ENCODE measurements at regions not wholly inside any gene's neighbourhood (a gene's known extent, or its start where the extent isn't known, plus 50 kb on each side); places are given as distances from the start of the nearest gene placed in this dataset.

GRCh38 chr12:125720961-125721360 lies 655.7 kb downstream of the AACS start:
- Histone ChIP-seq H3K4me2 (ENCODE audit: low read depth, low read length, poor library complexity, severe bottlenecking) (no peak overlapping the region), H3K27ac (ENCODE audit: low read length) (no peak overlapping the region), H3K4me3 (ENCODE audit: low read length) (no peak overlapping the region), H3K4me1 (ENCODE audit: low read length) (no peaks in the 10 kb centered on the region), H3K27me3 (ENCODE audit: low read length) (no peaks in the 10 kb centered on the region), H3K9me2 (replicated peaks; ENCODE audit: insufficient read depth, low read length) (no peaks in the 10 kb centered on the region), H4K20me1 (ENCODE audit: insufficient read depth, low read depth, low read length) (no peaks in the 10 kb centered on the region), H3K36me3 (ENCODE audit: insufficient read depth, low read length) (no peaks in the 10 kb centered on the region), H2AFZ (ENCODE audit: low read length) (no peak overlapping the region), H3K9ac (ENCODE audit: low read length) (no peak overlapping the region), H3K9me3 (ENCODE audit: low read length) (peaks cover 9% of the 10 kb centered on the region), H3K79me2 (ENCODE audit: low read length) (no peaks in the 10 kb centered on the region)
- no peak for DNase-seq

GRCh38 chr12:125734137-125734536 lies 668.9 kb downstream of the AACS start:
- no peaks in the 10 kb centered on the region for H4K20me1 ChIP-seq (ENCODE audit: insufficient read depth, low read depth, low read length)
- no peaks in the 10 kb centered on the region for H3K9me2 ChIP-seq (replicated peaks; ENCODE audit: insufficient read depth, low read length)
- H3K27me3 ChIP-seq (ENCODE audit: low read length): no peaks in the 10 kb centered on the region
- no peak overlapping the region for H3K4me3 ChIP-seq (ENCODE audit: low read length)
- no peaks in the 10 kb centered on the region for H3K4me1 ChIP-seq (ENCODE audit: low read length)
- no peaks in the 10 kb centered on the region for H3K36me3 ChIP-seq (ENCODE audit: insufficient read depth, low read length)
- no peak overlapping the region for H3K4me2 ChIP-seq (ENCODE audit: low read depth, low read length, poor library complexity, severe bottlenecking)
- H3K27ac ChIP-seq (ENCODE audit: low read length): no peak overlapping the region
- no peak overlapping the region for H2AFZ ChIP-seq (ENCODE audit: low read length)
- H3K9me3 ChIP-seq (ENCODE audit: low read length): no peaks in the 10 kb centered on the region; the same call in 1 of the 2 replicates
- peak; percentile 53 for DNase-seq
- H3K79me2 ChIP-seq (ENCODE audit: low read length): no peaks in the 10 kb centered on the region
- no peak overlapping the region for H3K9ac ChIP-seq (ENCODE audit: low read length)

GRCh38 chr12:125738211-125738610 lies 673.0 kb downstream of the AACS start:
- Histone ChIP-seq H4K20me1 (ENCODE audit: insufficient read depth, low read depth, low read length) (no peaks in the 10 kb centered on the region), H3K4me2 (ENCODE audit: low read depth, low read length, poor library complexity, severe bottlenecking) (no peak overlapping the region), H3K9me2 (replicated peaks; ENCODE audit: insufficient read depth, low read length) (no peaks in the 10 kb centered on the region), H3K9ac (ENCODE audit: low read length) (no peak overlapping the region), H3K4me1 (ENCODE audit: low read length) (no peaks in the 10 kb centered on the region), H3K36me3 (ENCODE audit: insufficient read depth, low read length) (no peaks in the 10 kb centered on the region), H3K27ac (ENCODE audit: low read length) (no peak overlapping the region), H3K27me3 (ENCODE audit: low read length) (no peaks in the 10 kb centered on the region), H2AFZ (ENCODE audit: low read length) (no peak overlapping the region), H3K4me3 (ENCODE audit: low read length) (no peak overlapping the region), H3K79me2 (ENCODE audit: low read length) (no peaks in the 10 kb centered on the region), H3K9me3 (ENCODE audit: low read length) (no peaks in the 10 kb centered on the region; the same call in 1 of the 2 replicates)
- no peak for DNase-seq

GRCh38 chr12:125742413-125742812 lies 677.2 kb downstream of the AACS start:
- Histone ChIP-seq H3K27me3 (ENCODE audit: low read length) (no peaks in the 10 kb centered on the region), H3K4me3 (ENCODE audit: low read length) (no peak overlapping the region), H3K9me3 (ENCODE audit: low read length) (no peaks in the 10 kb centered on the region), H3K79me2 (ENCODE audit: low read length) (no peaks in the 10 kb centered on the region), H3K9ac (ENCODE audit: low read length) (no peak overlapping the region), H3K4me2 (ENCODE audit: low read depth, low read length, poor library complexity, severe bottlenecking) (no peak overlapping the region), H3K4me1 (ENCODE audit: low read length) (no peaks in the 10 kb centered on the region), H3K9me2 (replicated peaks; ENCODE audit: insufficient read depth, low read length) (no peaks in the 10 kb centered on the region), H3K27ac (ENCODE audit: low read length) (no peak overlapping the region), H4K20me1 (ENCODE audit: insufficient read depth, low read depth, low read length) (no peaks in the 10 kb centered on the region), H3K36me3 (ENCODE audit: insufficient read depth, low read length) (no peaks in the 10 kb centered on the region), H2AFZ (ENCODE audit: low read length) (no peak overlapping the region)
- no peak for DNase-seq

GRCh38 chr12:125744201-125744600 lies 679.0 kb downstream of the AACS start:
- Histone ChIP-seq H3K9me3 (ENCODE audit: low read length) (no peaks in the 10 kb centered on the region), H3K9me2 (replicated peaks; ENCODE audit: insufficient read depth, low read length) (no peaks in the 10 kb centered on the region), H3K36me3 (ENCODE audit: insufficient read depth, low read length) (no peaks in the 10 kb centered on the region), H3K4me1 (ENCODE audit: low read length) (no peaks in the 10 kb centered on the region), H3K9ac (ENCODE audit: low read length) (no peak overlapping the region), H3K27me3 (ENCODE audit: low read length) (no peaks in the 10 kb centered on the region), H2AFZ (ENCODE audit: low read length) (no peak overlapping the region), H4K20me1 (ENCODE audit: insufficient read depth, low read depth, low read length) (no peaks in the 10 kb centered on the region), H3K27ac (ENCODE audit: low read length) (no peak overlapping the region), H3K4me3 (ENCODE audit: low read length) (no peak overlapping the region), H3K4me2 (ENCODE audit: low read depth, low read length, poor library complexity, severe bottlenecking) (no peak overlapping the region), H3K79me2 (ENCODE audit: low read length) (no peaks in the 10 kb centered on the region)
- DNase-seq: no peak

GRCh38 chr12:125755512-125755911 lies 690.3 kb downstream of the AACS start:
- H3K9me3 ChIP-seq (ENCODE audit: low read length): no peaks in the 10 kb centered on the region
- 0 out of 2 replicates have a peak, but pooled peaks cover 2% of the 10 kb centered on the region for H3K9me2 ChIP-seq (replicated peaks; ENCODE audit: insufficient read depth, low read length)
- no peaks in the 10 kb centered on the region for H4K20me1 ChIP-seq (ENCODE audit: insufficient read depth, low read depth, low read length)
- H3K79me2 ChIP-seq (ENCODE audit: low read length): no peaks in the 10 kb centered on the region
- H3K36me3 ChIP-seq (ENCODE audit: insufficient read depth, low read length): no peaks in the 10 kb centered on the region
- no peak overlapping the region for H3K4me3 ChIP-seq (ENCODE audit: low read length)
- H3K27ac ChIP-seq (ENCODE audit: low read length): no peak overlapping the region
- H3K9ac ChIP-seq (ENCODE audit: low read length): no peak overlapping the region
- no peak overlapping the region for H2AFZ ChIP-seq (ENCODE audit: low read length)
- no peaks in the 10 kb centered on the region for H3K27me3 ChIP-seq (ENCODE audit: low read length)
- H3K4me2 ChIP-seq (ENCODE audit: low read depth, low read length, poor library complexity, severe bottlenecking): no peak overlapping the region
- no peak for DNase-seq
- no peaks in the 10 kb centered on the region for H3K4me1 ChIP-seq (ENCODE audit: low read length)

GRCh38 chr12:125766091-125766490 lies 700.9 kb downstream of the AACS start:
- Histone ChIP-seq H3K4me2 (ENCODE audit: low read depth, low read length, poor library complexity, severe bottlenecking) (no peak overlapping the region), H3K4me3 (ENCODE audit: low read length) (no peak overlapping the region), H3K27ac (ENCODE audit: low read length) (no peak overlapping the region), H3K27me3 (ENCODE audit: low read length) (no peaks in the 10 kb centered on the region), H4K20me1 (ENCODE audit: insufficient read depth, low read depth, low read length) (no peaks in the 10 kb centered on the region), H3K4me1 (ENCODE audit: low read length) (no peaks in the 10 kb centered on the region), H2AFZ (ENCODE audit: low read length) (no peak overlapping the region), H3K36me3 (ENCODE audit: insufficient read depth, low read length) (no peaks in the 10 kb centered on the region), H3K79me2 (ENCODE audit: low read length) (no peaks in the 10 kb centered on the region), H3K9ac (ENCODE audit: low read length) (no peak overlapping the region), H3K9me3 (ENCODE audit: low read length) (no peaks in the 10 kb centered on the region), H3K9me2 (replicated peaks; ENCODE audit: insufficient read depth, low read length) (no peaks in the 10 kb centered on the region)
- DNase-seq: no peak

GRCh38 chr12:125772403-125772802 lies 707.2 kb downstream of the AACS start:
- no peak overlapping the region for H3K4me2 ChIP-seq (ENCODE audit: low read depth, low read length, poor library complexity, severe bottlenecking)
- no peaks in the 10 kb centered on the region for H3K79me2 ChIP-seq (ENCODE audit: low read length)
- no peaks in the 10 kb centered on the region for H3K9me3 ChIP-seq (ENCODE audit: low read length)
- no peaks in the 10 kb centered on the region for H3K36me3 ChIP-seq (ENCODE audit: insufficient read depth, low read length)
- H3K27me3 ChIP-seq (ENCODE audit: low read length): no peaks in the 10 kb centered on the region
- no peak for DNase-seq
- H3K4me3 ChIP-seq (ENCODE audit: low read length): no peak overlapping the region
- no peak overlapping the region for H3K27ac ChIP-seq (ENCODE audit: low read length)
- H2AFZ ChIP-seq (ENCODE audit: low read length): no peak overlapping the region
- no peaks in the 10 kb centered on the region for H4K20me1 ChIP-seq (ENCODE audit: insufficient read depth, low read depth, low read length)
- H3K9me2 ChIP-seq (replicated peaks; ENCODE audit: insufficient read depth, low read length): no peaks in the 10 kb centered on the region
- H3K9ac ChIP-seq (ENCODE audit: low read length): no peak overlapping the region
- no peaks in the 10 kb centered on the region for H3K4me1 ChIP-seq (ENCODE audit: low read length)
